ENCODE measurements at regions not wholly inside any gene's neighbourhood (a gene's known extent, or its start where the extent isn't known, plus 50 kb on each side); places are given as distances from the start of the nearest gene placed in this dataset.
"Not testable (repeated sequence)": the region's sequence is repeated elsewhere in the genome, so short reads cannot be mapped to it uniquely, and the experiment has no call there.

DNA sequence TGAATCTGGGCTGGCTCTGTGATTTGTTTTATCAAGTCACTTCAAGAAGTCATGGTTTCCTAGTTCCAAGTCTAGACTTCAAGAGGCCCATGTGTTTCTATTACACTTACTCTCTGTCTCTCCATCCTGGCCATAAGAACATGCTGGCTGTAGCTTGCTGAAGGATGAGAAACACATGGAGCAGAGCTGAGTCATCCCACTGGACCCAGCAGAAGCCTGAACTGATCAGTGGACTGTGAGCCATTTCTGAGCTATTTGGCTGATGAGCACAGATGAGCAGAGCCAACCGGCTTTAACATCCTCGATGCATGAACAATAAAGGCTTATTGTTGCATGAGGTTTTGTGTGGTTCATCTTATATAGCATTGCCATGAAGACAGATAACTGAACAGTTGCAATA lies 290.6 kb upstream of the BOD1L1 start:
- intact Hi-C loops (cut with micrococcal nuclease), result no loop called here
- DNase-seq (ENCODE audit: low spot score), result no peak
- Mint-ChIP-seq H3K4me3 (ENCODE audit: low read depth) (no peak overlapping the region), H3K9me3 (no peaks in the 10 kb centered on the region), H3K27me3 (ENCODE audit: low read depth) (no peaks in the 10 kb centered on the region), H3K27ac (no peak overlapping the region), H3K4me1 (ENCODE audit: low read depth) (no peaks in the 10 kb centered on the region), H3K36me3 (ENCODE audit: low read depth) (no peaks in the 10 kb centered on the region)

- Mint-ChIP-seq H3K4me3 (ENCODE audit: low read depth) (no peak overlapping the region), H3K4me1 (ENCODE audit: low read depth) (no peaks in the 10 kb centered on the region), H3K27me3 (ENCODE audit: low read depth) (no peaks in the 10 kb centered on the region), H3K27ac (no peak overlapping the region), H3K9me3 (no peaks in the 10 kb centered on the region), H3K36me3 (ENCODE audit: low read depth) (no peaks in the 10 kb centered on the region)
- intact Hi-C loops (cut with micrococcal nuclease), result no loop called here
- DNase-seq (ENCODE audit: low spot score), result no peak
These were observed 291.5 kb upstream of the BOD1L1 start for GRCh38 chr4:13918991-13919441.

DNA sequence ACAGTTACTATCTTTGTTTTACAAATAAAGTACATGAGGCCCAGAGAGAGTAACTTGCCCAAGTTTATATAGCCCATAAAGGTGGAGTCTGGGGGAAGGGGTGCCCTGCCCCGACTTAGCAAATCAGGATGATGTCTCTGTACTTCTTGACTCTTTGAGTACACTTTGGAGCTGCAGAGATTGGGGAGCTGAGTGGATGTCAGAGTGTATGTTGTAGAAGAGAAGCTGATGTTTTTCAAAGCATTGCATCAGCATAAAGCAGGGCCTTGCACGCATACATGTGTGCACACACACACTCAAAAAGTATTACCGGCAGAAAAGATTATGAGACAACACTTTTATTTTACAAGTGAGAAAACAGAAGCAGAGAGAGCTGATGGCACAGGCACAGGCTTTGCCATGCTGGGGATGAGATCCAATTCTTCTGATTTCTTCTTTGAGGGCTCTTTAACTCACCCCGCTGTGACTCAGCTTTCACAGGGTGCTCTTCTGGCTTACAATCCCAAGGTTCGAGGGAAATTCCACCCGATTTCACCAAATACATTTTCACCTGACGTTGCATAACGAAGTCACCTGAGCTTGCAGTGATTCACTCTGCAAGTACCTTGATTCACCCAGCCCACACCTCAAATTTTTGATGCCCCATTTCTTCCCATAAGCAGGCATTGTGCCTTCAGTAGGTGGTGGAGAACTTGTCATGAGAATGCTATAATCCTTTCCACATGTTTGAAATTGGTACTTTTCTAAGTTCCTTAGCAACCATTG lies 292.8 kb upstream of the BOD1L1 start:
- Mint-ChIP-seq H3K36me3 (ENCODE audit: low read depth) (no peaks in the 10 kb centered on the region), H3K4me3 (ENCODE audit: low read depth) (no peak overlapping the region), H3K27me3 (ENCODE audit: low read depth) (no peaks in the 10 kb centered on the region), H3K27ac (no peak overlapping the region), H3K9me3 (peaks cover 5% of the 10 kb centered on the region), H3K4me1 (ENCODE audit: low read depth) (no peaks in the 10 kb centered on the region)
- intact Hi-C loops (cut with micrococcal nuclease), result no loop called here
- DNase-seq (ENCODE audit: low spot score), result no peak

DNA sequence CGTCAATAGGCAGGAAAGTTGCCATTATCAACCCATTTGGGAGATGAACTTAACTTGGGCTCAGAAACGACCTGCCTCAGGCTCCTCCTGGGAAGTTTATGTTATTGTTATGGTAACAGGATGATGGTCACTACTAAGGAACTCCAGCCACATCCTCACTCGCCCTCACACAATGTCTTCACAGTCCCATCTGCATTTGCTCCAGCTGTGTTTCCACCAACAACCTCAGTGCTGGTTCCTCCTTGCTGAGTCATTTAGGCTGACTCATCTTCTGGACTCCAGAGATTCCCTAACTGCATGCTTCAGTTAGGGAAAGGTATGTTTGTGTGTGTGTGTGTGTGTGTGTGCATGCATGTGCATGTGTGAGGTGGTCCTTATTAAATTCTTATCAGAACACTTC lies 293.4 kb upstream of the BOD1L1 start:
- Mint-ChIP-seq H3K27ac (no peak overlapping the region), H3K36me3 (ENCODE audit: low read depth) (no peaks in the 10 kb centered on the region), H3K27me3 (ENCODE audit: low read depth) (no peaks in the 10 kb centered on the region), H3K9me3 (peaks cover 5% of the 10 kb centered on the region), H3K4me3 (ENCODE audit: low read depth) (no peak overlapping the region), H3K4me1 (ENCODE audit: low read depth) (no peaks in the 10 kb centered on the region)
- DNase-seq (ENCODE audit: low spot score), result no peak
- intact Hi-C loops (cut with micrococcal nuclease), result no loop called here

DNA sequence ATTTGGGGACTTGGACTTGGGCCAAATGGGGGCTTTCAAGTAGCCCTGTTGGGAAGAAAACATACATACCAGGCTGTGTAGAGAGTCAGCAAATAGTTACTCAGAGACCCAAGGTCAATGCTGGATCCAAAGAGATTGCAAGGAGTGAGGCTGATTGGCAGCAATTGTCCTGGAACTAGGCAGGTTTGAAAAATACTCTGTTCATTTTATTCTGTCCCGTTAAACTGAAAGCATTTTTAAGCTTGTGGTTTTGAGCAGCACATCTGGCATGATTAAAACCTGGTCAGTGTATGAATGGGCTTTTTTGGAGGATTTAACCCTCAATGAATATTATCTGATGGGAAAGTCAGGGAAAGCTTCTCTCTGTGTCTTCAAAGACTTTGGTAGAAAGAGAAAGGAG lies 294.3 kb upstream of the BOD1L1 start:
- H3K27ac Mint-ChIP-seq, result no peak overlapping the region
- no peaks in the 10 kb centered on the region for H3K27me3 Mint-ChIP-seq (ENCODE audit: low read depth)
- H3K36me3 Mint-ChIP-seq (ENCODE audit: low read depth), result no peaks in the 10 kb centered on the region
- intact Hi-C loops (cut with micrococcal nuclease), result no loop called here
- no peaks in the 10 kb centered on the region for H3K4me1 Mint-ChIP-seq (ENCODE audit: low read depth)
- DNase-seq (ENCODE audit: low spot score), result no peak
- no peak overlapping the region for H3K4me3 Mint-ChIP-seq (ENCODE audit: low read depth)
- peaks cover 5% of the 10 kb centered on the region for H3K9me3 Mint-ChIP-seq

GRCh38 chr4:13922459-13922858 lies 294.9 kb upstream of the BOD1L1 start:
- no peak overlapping the region for H3K4me3 Mint-ChIP-seq (ENCODE audit: low read depth)
- intact Hi-C loops (cut with micrococcal nuclease), result no loop called here

DNA sequence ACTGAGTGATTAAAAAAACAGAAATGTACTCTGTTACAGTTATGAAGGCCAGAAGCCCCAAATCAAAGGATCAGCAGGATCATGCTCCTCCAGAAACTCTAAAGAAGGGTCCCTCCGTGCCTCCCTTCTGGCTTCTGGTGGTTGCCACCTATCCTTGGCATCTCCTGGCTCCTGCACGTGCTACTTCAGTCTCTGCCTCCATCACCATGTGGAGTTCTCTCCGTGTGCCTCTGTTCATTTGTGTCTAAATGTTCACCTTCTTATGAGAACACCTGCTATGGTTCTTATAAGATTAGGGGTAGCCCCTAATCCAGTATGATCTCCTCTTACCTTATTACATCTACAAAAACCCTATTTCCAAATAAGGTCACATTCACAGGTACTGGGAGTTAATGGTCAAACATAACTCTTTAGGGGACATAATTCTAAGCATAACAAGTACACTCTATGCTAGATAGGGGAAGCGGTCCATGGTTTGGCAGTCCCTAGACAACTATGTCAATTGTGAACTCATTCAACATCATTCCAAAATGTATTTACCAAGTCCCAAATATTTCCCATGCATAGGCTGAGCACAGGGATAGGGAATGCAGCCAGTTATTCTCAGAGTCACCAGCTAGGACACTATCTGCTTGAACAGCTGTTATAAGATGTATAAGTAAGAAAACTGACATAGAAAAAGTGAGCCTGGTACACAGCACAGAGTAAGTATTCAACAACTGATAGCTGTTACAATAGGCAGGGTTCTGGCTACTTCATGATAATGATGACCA lies 295.5 kb upstream of the BOD1L1 start:
- Mint-ChIP-seq H3K4me3 (ENCODE audit: low read depth) (no peak overlapping the region), H3K9me3 (peaks cover 5% of the 10 kb centered on the region), H3K27ac (no peak overlapping the region), H3K36me3 (ENCODE audit: low read depth) (no peaks in the 10 kb centered on the region), H3K27me3 (ENCODE audit: low read depth) (no peaks in the 10 kb centered on the region), H3K4me1 (ENCODE audit: low read depth) (no peaks in the 10 kb centered on the region)
- no peak for DNase-seq (ENCODE audit: low spot score)
- intact Hi-C loops (cut with micrococcal nuclease), result no loop called here

More at GRCh38 chr4:13922459-13922858, 294.9 kb upstream of the BOD1L1 start:
- Mint-ChIP-seq H3K27ac (no peak overlapping the region), H3K27me3 (ENCODE audit: low read depth) (no peaks in the 10 kb centered on the region), H3K9me3 (peaks cover 5% of the 10 kb centered on the region), H3K4me1 (ENCODE audit: low read depth) (no peaks in the 10 kb centered on the region), H3K36me3 (ENCODE audit: low read depth) (no peaks in the 10 kb centered on the region)
- no peak for DNase-seq (ENCODE audit: low spot score)

- DNase-seq (ENCODE audit: low spot score); H3K4me1 Mint-ChIP-seq (ENCODE audit: low read depth); H3K9me3 Mint-ChIP-seq; H3K27me3 Mint-ChIP-seq (ENCODE audit: low read depth); H3K4me3 Mint-ChIP-seq (ENCODE audit: low read depth); H3K36me3 Mint-ChIP-seq (ENCODE audit: low read depth); H3K27ac Mint-ChIP-seq; intact Hi-C loops (cut with micrococcal nuclease): not testable (repeated sequence)
These were observed 297.4 kb upstream of the BOD1L1 start for GRCh38 chr4:13924900-13925299.

- DNase-seq (ENCODE audit: low spot score), result no peak
- Mint-ChIP-seq H3K4me1 (ENCODE audit: low read depth) (no peaks in the 10 kb centered on the region), H3K4me3 (ENCODE audit: low read depth) (no peak overlapping the region), H3K27me3 (ENCODE audit: low read depth) (no peaks in the 10 kb centered on the region), H3K36me3 (ENCODE audit: low read depth) (no peaks in the 10 kb centered on the region), H3K9me3 (peaks cover 5% of the 10 kb centered on the region), H3K27ac (no peak overlapping the region)
- intact Hi-C loops (cut with micrococcal nuclease), result no loop called here
These were observed 300.7 kb upstream of the BOD1L1 start for GRCh38 chr4:13928214-13928613.

- Mint-ChIP-seq H3K27ac (no peak overlapping the region), H3K4me3 (ENCODE audit: low read depth) (no peak overlapping the region), H3K36me3 (ENCODE audit: low read depth) (no peaks in the 10 kb centered on the region), H3K9me3 (no peaks in the 10 kb centered on the region), H3K27me3 (ENCODE audit: low read depth) (no peaks in the 10 kb centered on the region), H3K4me1 (ENCODE audit: low read depth) (no peaks in the 10 kb centered on the region)
- no peak for DNase-seq (ENCODE audit: low spot score)
- intact Hi-C loops (cut with micrococcal nuclease), result no loop called here
These were observed 302.6 kb upstream of the BOD1L1 start for GRCh38 chr4:13930155-13930554.

DNA sequence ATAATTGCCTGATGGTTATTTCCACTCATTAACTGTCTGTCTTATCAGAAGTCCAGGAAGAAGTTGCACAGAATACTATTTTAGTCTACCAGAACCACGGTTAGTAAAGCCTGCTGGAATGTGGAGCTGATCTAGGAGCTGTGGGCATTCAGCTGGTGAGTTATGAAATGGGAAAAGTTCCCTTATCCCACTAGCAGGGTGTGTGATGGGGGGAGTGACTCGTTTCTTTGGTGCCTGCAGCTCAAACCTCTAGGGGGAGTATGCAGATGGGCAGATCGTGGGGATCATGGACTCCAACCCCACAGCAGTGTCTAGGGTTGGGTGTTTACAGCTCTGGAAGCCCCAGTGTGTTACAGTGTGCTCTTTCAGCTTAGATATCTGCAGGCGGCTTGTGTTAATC lies 305.7 kb upstream of the BOD1L1 start:
- Mint-ChIP-seq H3K9me3 (no peaks in the 10 kb centered on the region), H3K27ac (no peak overlapping the region), H3K4me1 (ENCODE audit: low read depth) (no peaks in the 10 kb centered on the region), H3K36me3 (ENCODE audit: low read depth) (no peaks in the 10 kb centered on the region), H3K4me3 (ENCODE audit: low read depth) (no peak overlapping the region), H3K27me3 (ENCODE audit: low read depth) (no peaks in the 10 kb centered on the region)
- intact Hi-C loops (cut with micrococcal nuclease), result no loop called here
- no peak for DNase-seq (ENCODE audit: low spot score)

DNA sequence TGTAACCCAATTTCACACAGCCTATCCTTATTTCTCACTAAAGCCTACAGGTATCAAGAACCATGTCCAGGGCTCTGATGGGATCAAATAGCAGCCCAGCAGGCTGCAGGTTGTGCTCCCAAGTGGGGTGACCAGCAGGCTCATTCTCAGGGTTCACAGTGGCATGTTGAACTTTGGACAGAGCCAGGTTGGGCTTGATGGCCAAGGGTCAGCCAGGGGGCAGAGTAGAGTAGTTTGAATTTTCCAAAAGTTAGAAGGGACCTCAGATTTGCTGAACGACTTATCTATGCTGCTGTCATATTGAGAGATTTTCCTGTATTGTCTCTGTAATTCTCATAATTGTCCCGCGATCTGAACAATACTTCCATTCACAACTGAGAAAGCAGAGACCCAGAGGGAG lies 310.8 kb upstream of the BOD1L1 start:
- no peaks in the 10 kb centered on the region for H3K36me3 Mint-ChIP-seq (ENCODE audit: low read depth)
- H3K4me3 Mint-ChIP-seq (ENCODE audit: low read depth), result no peak overlapping the region
- no peak overlapping the region for H3K27ac Mint-ChIP-seq
- H3K4me1 Mint-ChIP-seq (ENCODE audit: low read depth), result no peaks in the 10 kb centered on the region
- no peak for DNase-seq (ENCODE audit: low spot score)
- no peaks in the 10 kb centered on the region for H3K27me3 Mint-ChIP-seq (ENCODE audit: low read depth)
- intact Hi-C loops (cut with micrococcal nuclease), result no loop called here
- H3K9me3 Mint-ChIP-seq, result no peaks in the 10 kb centered on the region

- DNase-seq (ENCODE audit: low spot score), result no peak
- no peaks in the 10 kb centered on the region for H3K9me3 Mint-ChIP-seq
- intact Hi-C loops (cut with micrococcal nuclease), result no loop called here
- H3K27ac Mint-ChIP-seq, result no peak overlapping the region
- H3K4me1 Mint-ChIP-seq (ENCODE audit: low read depth), result no peaks in the 10 kb centered on the region
- H3K27me3 Mint-ChIP-seq (ENCODE audit: low read depth), result no peaks in the 10 kb centered on the region
- H3K36me3 Mint-ChIP-seq (ENCODE audit: low read depth), result no peaks in the 10 kb centered on the region
- H3K4me3 Mint-ChIP-seq (ENCODE audit: low read depth), result no peak overlapping the region
These were observed 313.4 kb upstream of the BOD1L1 start for GRCh38 chr4:13940921-13941320.
